T-helper 2 cell (primary cell): ENCODE measurements at regions not wholly inside any gene's neighbourhood (a gene's known extent, or its start where the extent isn't known, plus 50 kb on each side); places are given as distances from the start of the nearest gene placed in this dataset.

Source experiments
- DNase-seq, 5 experiments: peaks; one replicate each; pipeline versions ENCODE4 v3.0.0 to v3.0.0-alpha.2; 2012 to 2022

- DNase-seq, result no peak
Observed at GRCh38 chr21:36532769-36533467, 53.0 kb upstream of the CLDN14 start.

GRCh38 chr21:36533468-36533848 lies 53.5 kb upstream of the CLDN14 start:
- DNase-seq, result no peak

- DNase-seq, result no peak
Observed at GRCh38 chr21:36534656-36535055, 54.7 kb upstream of the CLDN14 start.

GRCh38 chr21:36535618-36536241 lies 55.8 kb upstream of the CLDN14 start:
- no peak for DNase-seq

GRCh38 chr21:36538761-36539160 lies 58.8 kb upstream of the CLDN14 start:
- no peak for DNase-seq

- DNase-seq, result no peak
Observed at GRCh38 chr21:36539434-36540150, 59.7 kb upstream of the CLDN14 start.

GRCh38 chr21:36540700-36541099 lies 60.8 kb upstream of the CLDN14 start:
- DNase-seq, result no peak

GRCh38 chr21:36541721-36542139 lies 61.8 kb upstream of the CLDN14 start:
- DNase-seq, result no peak

GRCh38 chr21:36542312-36543101 lies 62.6 kb upstream of the CLDN14 start:
- peak in 1 of 5 experiments; percentile 6 for DNase-seq

GRCh38 chr21:36543924-36544323 lies 64.0 kb upstream of the CLDN14 start:
- no peak for DNase-seq

GRCh38 chr21:36544545-36544944 lies 64.6 kb upstream of the CLDN14 start:
- no peak for DNase-seq

GRCh38 chr21:36545776-36546511 lies 66.0 kb upstream of the CLDN14 start:
- no peak for DNase-seq

- DNase-seq, result no peak
Observed at GRCh38 chr21:36547464-36547863, 67.5 kb upstream of the CLDN14 start.

GRCh38 chr21:36548866-36549265 lies 68.9 kb upstream of the CLDN14 start:
- no peak for DNase-seq

GRCh38 chr21:36549470-36549869 lies 69.5 kb upstream of the CLDN14 start:
- DNase-seq, result no peak

- DNase-seq, result no peak
Observed at GRCh38 chr21:36550761-36551160, 70.8 kb upstream of the CLDN14 start.

GRCh38 chr21:36551321-36551720 lies 71.4 kb upstream of the CLDN14 start:
- DNase-seq, result no peak

GRCh38 chr21:36551731-36552433 lies 72.0 kb upstream of the CLDN14 start:
- DNase-seq, result no peak

- no peak for DNase-seq
Observed at GRCh38 chr21:36552434-36552785, 72.5 kb upstream of the CLDN14 start.

GRCh38 chr21:36553406-36553805 lies 73.5 kb upstream of the CLDN14 start:
- DNase-seq, result no peak

- DNase-seq, result no peak
Observed at GRCh38 chr21:36554411-36555157, 74.7 kb upstream of the CLDN14 start.
